Hepatic stellate cell (primary cell): ENCODE measurements at regions not wholly inside any gene's neighbourhood (a gene's known extent, or its start where the extent isn't known, plus 50 kb on each side); places are given as distances from the start of the nearest gene placed in this dataset.

Experiments used
- DNase-seq: peaks from one replicate; pipeline ENCODE4 v3.0.0; 2011; ENCODE audit warnings: low spot score

- DNase-seq = no peak
These were observed 448.7 kb upstream of the NETO1 start for GRCh38 chr18:73316513-73316912.

- DNase-seq = no peak
These were observed 447.6 kb upstream of the NETO1 start for GRCh38 chr18:73315381-73315780.

GRCh38 chr18:73313476-73313875 is 445.7 kb upstream of the NETO1 start:
- DNase-seq = no peak

DNA sequence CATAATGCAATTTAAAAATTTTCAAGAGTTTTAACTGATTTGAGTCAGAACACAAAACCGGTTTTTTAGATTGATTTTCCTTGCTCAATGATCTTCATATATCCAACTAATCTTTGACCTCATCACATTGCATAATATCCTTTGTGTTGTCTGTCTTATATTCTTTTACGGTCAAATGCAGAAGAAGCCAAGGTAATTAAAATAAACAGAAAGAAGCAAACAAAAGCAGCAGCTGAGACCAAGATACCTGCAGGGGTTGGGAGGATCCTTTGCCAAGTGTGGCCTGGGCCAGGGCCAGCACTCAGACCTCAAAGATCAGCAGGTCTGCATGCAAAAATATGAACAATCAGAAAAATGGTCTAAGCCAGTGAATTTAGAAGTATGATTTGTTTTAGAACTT is 428.9 kb upstream of the NETO1 start:
- DNase-seq = no peak

- DNase-seq = no peak
These were observed 424.4 kb upstream of the NETO1 start for GRCh38 chr18:73292156-73292555.

GRCh38 chr18:73288813-73289212 is 421.0 kb upstream of the NETO1 start:
- no peak for DNase-seq

GRCh38 chr18:73286584-73286983 is 418.8 kb upstream of the NETO1 start:
- no peak for DNase-seq

- no peak for DNase-seq
These were observed 416.0 kb upstream of the NETO1 start for GRCh38 chr18:73283788-73284187.

GRCh38 chr18:73283032-73283431 is 415.2 kb upstream of the NETO1 start:
- no peak for DNase-seq

GRCh38 chr18:73279498-73279897 is 411.7 kb upstream of the NETO1 start:
- DNase-seq = no peak

DNA sequence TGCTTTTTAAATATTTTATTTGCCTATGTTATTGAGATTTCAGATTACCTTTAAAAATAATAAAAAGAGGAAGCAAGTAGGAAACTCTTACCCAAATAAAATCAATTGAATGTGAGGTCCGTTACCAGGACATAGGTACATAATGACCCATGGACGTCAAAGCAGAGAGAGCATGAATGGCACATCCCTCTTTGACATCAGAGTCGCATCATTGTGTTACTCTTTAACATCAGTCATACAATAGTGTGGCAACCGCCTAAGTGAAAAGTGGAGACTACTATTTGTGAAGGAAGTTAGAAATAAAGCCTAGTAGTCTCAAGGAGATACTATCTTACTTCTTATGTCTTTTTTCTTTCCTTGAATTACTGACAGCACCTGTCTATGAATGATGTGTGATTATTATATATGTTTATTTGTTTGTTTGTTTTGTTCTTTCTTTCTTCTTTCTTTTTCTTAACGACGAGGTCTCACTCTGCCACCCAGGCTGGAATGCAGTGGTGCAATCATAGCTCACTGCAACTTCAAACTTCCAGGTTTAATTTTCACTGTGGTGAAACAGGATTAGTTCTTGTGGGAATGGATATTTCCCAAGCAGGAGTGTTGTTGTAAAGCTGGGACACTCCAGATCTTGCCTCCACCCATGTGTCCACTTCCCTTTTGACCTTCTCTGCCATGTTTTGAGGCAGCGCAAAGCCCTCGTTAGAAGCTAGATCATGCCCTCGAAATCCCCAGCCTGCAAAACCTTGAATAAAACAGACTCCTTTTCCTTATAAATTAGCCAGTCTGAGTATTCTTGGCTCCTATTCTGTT is 407.2 kb upstream of the NETO1 start:
- DNase-seq = no peak

GRCh38 chr18:73270920-73271634 is 403.3 kb upstream of the NETO1 start:
- no peak for DNase-seq

DNA sequence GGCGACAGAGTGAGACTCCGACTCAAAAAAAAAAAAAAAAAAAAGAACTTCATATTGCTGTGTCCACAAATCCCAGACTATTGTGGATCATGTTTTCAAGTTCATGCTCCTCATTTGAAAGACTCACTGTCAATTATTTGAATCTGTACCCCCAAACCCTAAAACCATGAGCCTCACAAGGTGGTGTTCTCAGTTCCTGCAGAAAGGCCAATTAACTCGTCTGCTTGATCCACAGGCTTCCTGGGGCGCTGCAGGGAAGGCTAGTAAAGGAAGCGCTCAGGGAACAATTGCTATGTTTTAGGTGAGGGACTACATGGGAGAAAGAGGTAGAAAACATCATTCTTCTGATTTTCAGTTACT is 396.8 kb upstream of the NETO1 start:
- DNase-seq = no peak

- DNase-seq = no peak
These were observed 394.1 kb upstream of the NETO1 start for GRCh38 chr18:73261923-73262322.

- DNase-seq = no peak
These were observed 393.5 kb upstream of the NETO1 start for GRCh38 chr18:73261243-73261642.

- DNase-seq = no peak
These were observed 390.7 kb upstream of the NETO1 start for GRCh38 chr18:73258375-73259087.

DNA sequence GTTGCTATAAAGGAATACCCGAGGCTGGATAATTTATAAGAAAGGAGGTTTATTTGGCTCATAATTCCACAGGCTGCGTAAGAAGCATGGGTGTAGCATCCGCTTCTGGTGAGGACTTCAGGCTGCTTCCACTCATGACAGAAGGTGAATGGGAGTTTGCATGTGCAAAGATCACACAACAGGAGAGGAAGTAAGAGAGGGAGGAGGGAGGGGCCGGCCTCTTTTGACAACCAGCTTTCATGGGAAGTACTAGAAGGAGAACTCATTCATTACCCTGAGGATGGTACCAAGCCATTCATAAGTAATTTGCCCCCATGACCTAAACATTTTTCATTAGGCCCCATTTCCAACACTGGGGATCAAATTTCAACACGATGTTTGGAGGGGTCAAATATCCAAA is 386.8 kb upstream of the NETO1 start:
- no peak for DNase-seq

- DNase-seq = no peak
These were observed 381.2 kb upstream of the NETO1 start for GRCh38 chr18:73249030-73249429.

- DNase-seq = no peak
These were observed 379.0 kb upstream of the NETO1 start for GRCh38 chr18:73246763-73247162.

DNA sequence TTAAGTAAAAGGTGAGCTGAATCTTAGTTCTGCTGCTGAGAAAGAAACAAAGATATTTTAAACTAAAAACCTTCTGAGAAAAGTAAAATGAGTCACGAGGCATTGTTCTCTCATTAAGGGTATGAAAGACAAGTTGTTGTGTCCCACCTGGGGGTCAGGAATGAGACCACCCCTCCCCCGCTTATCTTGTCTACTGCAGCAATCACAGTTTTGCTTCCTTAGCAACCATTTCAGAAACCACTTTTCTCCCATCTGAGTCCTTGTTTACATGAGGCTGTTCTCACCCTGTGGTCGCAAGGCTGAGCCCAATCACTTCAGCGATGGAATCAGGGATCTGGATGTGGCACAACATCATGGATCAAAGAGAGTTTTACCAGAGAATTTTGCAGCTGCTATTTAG is 377.6 kb upstream of the NETO1 start:
- DNase-seq = no peak

DNA sequence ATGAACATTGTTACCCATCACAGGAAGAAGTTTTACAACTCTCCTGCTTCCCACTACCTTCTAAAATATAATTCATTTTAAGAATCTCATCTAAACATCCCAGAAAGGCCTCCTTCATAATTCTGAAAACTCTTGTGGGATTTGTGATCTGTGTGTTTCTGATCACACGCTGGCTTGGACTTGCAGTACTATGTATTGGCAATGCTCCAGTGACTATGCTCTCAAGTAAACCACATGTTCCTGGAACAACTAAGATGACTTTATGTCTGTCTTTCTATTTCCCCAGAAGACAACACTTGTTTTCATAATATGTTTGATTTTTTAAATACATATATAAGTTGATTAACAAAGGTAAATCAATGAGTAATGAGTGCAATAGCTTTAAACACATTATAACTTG is 376.6 kb upstream of the NETO1 start:
- no peak for DNase-seq

DNA sequence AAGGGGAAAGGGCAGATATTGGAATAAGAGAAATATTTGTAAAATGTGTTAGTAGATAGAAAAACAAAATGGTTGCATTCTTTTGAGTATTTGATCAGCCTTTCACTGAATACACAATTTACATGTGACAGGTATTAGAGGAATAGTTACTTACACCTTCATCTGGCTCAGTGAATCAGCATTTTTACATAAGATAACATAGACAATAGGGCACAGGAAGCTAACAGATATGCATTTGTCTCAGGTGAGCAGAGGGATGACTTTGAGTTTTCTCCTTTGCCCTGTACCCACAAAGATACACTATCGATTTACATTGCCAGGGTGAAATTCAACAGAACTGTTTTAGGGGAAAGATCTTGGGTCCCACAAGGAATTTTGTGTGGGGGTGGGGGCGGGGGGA is 373.1 kb upstream of the NETO1 start:
- no peak for DNase-seq

GRCh38 chr18:73235921-73236320 is 368.1 kb upstream of the NETO1 start:
- DNase-seq = no peak
